ENCODE measurements at regions not wholly inside any gene's neighbourhood (a gene's known extent, or its start where the extent isn't known, plus 50 kb on each side); places are given as distances from the start of the nearest gene placed in this dataset.

GRCh38 chr9:85223506-85224125, 518.1 kb downstream of the AGTPBP1 start:
- Histone ChIP-seq H3K4me3 (ENCODE audit: low read depth in 2 of 2, low read length in 2 of 2) (no peak overlapping the region), H3K27ac (ENCODE audit: low read length) (no peak overlapping the region), H3K27me3 (ENCODE audit: control insufficient read depth, insufficient read depth, low read length) (no peaks in the 10 kb centered on the region), H3K4me1 (ENCODE audit: control insufficient read depth, insufficient read depth, low read length) (no peaks in the 10 kb centered on the region), H3K36me3 (ENCODE audit: control insufficient read depth, insufficient read depth, low read length) (no peaks in the 10 kb centered on the region), H3K9me3 (ENCODE audit: control insufficient read depth, insufficient read depth, low read depth, low read length) (no peaks in the 10 kb centered on the region)
- intact Hi-C loops (cut with micrococcal nuclease; ENCODE audit: unreplicated experiment) = no loop called here
- ChIA-PET CTCF (no interaction called here), POLR2A (no interaction called here)
- ATAC-seq (no peak), DNase-seq (ENCODE audit: low read depth, low spot score) (no peak)
- BruUV-seq (replicated peaks) = no TSS peak
- in situ Hi-C loops (cut with HindIII; ENCODE audit: low pct_unique_long_range_greater_than_20kb, low sequenced_read_pairs) = no loop called here
- TF ChIP-seq SIN3A (IDR thresholded peaks at IDR 0.05; ENCODE audit: borderline replicate concordance, insufficient read depth, low read depth, low read length) (no peak), REST (IDR thresholded peaks at IDR 0.05; ENCODE audit: insufficient read depth in 1 of 2, low read depth in 2 of 2, low read length in 1 of 2) (no peak), POLR2AphosphoS5 (IDR thresholded peaks at IDR 0.05; ENCODE audit: low read depth, low read length) (no peak), CTCF (IDR thresholded peaks at IDR 0.05) (no peak), TCF7L2 (IDR thresholded peaks at IDR 0.05; ENCODE audit: low read depth, low read length) (no peak)

- no peak overlapping the region for H3K27ac ChIP-seq (ENCODE audit: low read length)
- H3K4me3 ChIP-seq (ENCODE audit: low read depth in 2 of 2, low read length in 2 of 2) = no peak overlapping the region
- TF ChIP-seq POLR2AphosphoS5 (IDR thresholded peaks at IDR 0.05; ENCODE audit: low read depth, low read length) = no peak
- TF ChIP-seq TCF7L2 (IDR thresholded peaks at IDR 0.05; ENCODE audit: low read depth, low read length) = no peak
- no peak for TF ChIP-seq SIN3A (IDR thresholded peaks at IDR 0.05; ENCODE audit: borderline replicate concordance, insufficient read depth, low read depth, low read length)
- no peak for TF ChIP-seq CTCF (IDR thresholded peaks at IDR 0.05)
- no peak for TF ChIP-seq REST (IDR thresholded peaks at IDR 0.05; ENCODE audit: insufficient read depth in 1 of 2, low read depth in 2 of 2, low read length in 1 of 2)
- BruUV-seq (replicated peaks) = no TSS peak
- H3K4me1 ChIP-seq (ENCODE audit: control insufficient read depth, insufficient read depth, low read length) = no peaks in the 10 kb centered on the region
- DNase-seq (ENCODE audit: low read depth, low spot score) (no peak), ATAC-seq (no peak)
- intact Hi-C loops (cut with micrococcal nuclease; ENCODE audit: unreplicated experiment) = no loop called here
- in situ Hi-C loops (cut with HindIII; ENCODE audit: low pct_unique_long_range_greater_than_20kb, low sequenced_read_pairs) = no loop called here
- ChIA-PET CTCF (no interaction called here), POLR2A (no interaction called here)
- no peaks in the 10 kb centered on the region for H3K36me3 ChIP-seq (ENCODE audit: control insufficient read depth, insufficient read depth, low read length)
- no peaks in the 10 kb centered on the region for H3K27me3 ChIP-seq (ENCODE audit: control insufficient read depth, insufficient read depth, low read length)
- H3K9me3 ChIP-seq (ENCODE audit: control insufficient read depth, insufficient read depth, low read depth, low read length) = no peaks in the 10 kb centered on the region
Observed at GRCh38 chr9:85216601-85217000, 525.2 kb downstream of the AGTPBP1 start.
